Astrocyte of the cerebellum (primary cell): ENCODE measurements at regions not wholly inside any gene's neighbourhood (a gene's known extent, or its start where the extent isn't known, plus 50 kb on each side); places are given as distances from the start of the nearest gene placed in this dataset.
A peak's percentile ranks its signal among the peaks of the same experiment; 100 is the strongest.

Experiments
- DNase-seq: peaks from one replicate; pipeline ENCODE4 v3.0.0-alpha.2; 2011; ENCODE audit warnings: low read depth
- H3K4me3 ChIP-seq: 2 replicates; pipeline ENCODE4 v1.5.1; 2011; ENCODE audit warnings: mild to moderate bottlenecking, low read depth, low read length, moderate library complexity
- in situ Hi-C: cut with HindIII; loops from 2 replicates; pipeline ENCODE4 v1.10.0; 2017; ENCODE audit warnings: low sequenced_read_pairs
- TF ChIP-seq, protein P1 (sequence below): IDR thresholded peaks from 2 replicates; pipeline ENCODE4 v1.5.1; 2012; ENCODE audit warnings: low read length, low read depth, moderate library complexity, mild to moderate bottlenecking; ENCODE audit errors: missing control alignments

- no peak for DNase-seq
- H3K4me3 ChIP-seq: no peak overlapping the region
- in situ Hi-C loops: no loop called here
- TF ChIP-seq, protein P1, sequence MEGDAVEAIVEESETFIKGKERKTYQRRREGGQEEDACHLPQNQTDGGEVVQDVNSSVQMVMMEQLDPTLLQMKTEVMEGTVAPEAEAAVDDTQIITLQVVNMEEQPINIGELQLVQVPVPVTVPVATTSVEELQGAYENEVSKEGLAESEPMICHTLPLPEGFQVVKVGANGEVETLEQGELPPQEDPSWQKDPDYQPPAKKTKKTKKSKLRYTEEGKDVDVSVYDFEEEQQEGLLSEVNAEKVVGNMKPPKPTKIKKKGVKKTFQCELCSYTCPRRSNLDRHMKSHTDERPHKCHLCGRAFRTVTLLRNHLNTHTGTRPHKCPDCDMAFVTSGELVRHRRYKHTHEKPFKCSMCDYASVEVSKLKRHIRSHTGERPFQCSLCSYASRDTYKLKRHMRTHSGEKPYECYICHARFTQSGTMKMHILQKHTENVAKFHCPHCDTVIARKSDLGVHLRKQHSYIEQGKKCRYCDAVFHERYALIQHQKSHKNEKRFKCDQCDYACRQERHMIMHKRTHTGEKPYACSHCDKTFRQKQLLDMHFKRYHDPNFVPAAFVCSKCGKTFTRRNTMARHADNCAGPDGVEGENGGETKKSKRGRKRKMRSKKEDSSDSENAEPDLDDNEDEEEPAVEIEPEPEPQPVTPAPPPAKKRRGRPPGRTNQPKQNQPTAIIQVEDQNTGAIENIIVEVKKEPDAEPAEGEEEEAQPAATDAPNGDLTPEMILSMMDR: no peak
These were observed 233.0 kb downstream of the DNAJB9 start for GRCh38 chr7:108802650-108803049.

DNA sequence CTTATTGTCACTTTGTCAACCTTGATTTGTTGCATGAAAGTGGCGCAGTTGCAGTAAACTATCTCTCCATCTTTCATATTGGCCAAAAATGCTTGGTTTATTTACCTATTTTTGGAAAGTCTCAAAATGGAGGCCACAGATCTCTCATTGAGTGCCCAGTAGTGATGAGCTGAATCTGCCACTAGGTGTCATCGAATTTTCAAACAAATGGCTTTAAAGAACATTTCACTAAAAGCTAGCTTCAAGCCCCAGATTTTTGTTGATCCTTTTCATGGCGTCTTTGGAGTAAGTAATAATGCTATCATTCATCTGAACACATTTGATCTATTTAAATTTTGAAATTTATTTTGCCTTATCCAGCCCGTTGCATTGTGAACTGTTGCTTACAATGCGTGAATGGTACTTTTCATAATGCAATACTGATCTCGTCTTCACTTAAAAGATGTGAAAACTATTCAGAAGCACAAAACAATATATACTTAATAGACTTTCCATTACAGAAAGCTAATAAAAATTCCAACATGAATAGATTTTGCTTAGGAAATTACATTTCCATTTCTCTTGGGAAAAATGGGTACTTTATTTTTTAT lies 236.2 kb downstream of the DNAJB9 start:
- DNase-seq: peak; percentile 33
- TF ChIP-seq, protein P1: peak; percentile 72
- H3K4me3 ChIP-seq: no peak overlapping the region
- in situ Hi-C loops: no loop called here

GRCh38 chr7:108808549-108809266 lies 239.0 kb downstream of the DNAJB9 start:
- in situ Hi-C loops: no loop called here
- TF ChIP-seq, protein P1: no peak
- no peak for DNase-seq
- no peak overlapping the region for H3K4me3 ChIP-seq

DNA sequence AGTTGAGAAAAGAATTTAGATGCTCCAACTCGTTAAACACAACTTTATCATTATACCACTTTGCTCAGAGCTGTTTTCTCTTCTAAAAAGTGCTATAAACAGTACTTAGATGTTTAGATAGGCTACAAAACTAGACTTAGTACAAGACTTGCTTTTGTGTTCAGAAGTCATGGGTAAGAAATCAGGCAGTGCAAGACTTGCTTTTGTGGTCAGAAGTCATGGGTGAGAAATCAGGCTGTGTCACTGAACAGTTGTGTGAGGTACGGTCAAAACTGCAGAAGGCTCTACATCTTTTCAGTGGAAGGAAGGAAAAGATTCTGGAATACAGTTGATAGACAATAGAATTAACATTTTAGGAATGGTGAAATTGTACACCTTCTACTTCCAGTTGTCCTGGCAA lies 239.7 kb downstream of the DNAJB9 start:
- in situ Hi-C loops: no loop called here
- TF ChIP-seq, protein P1: no peak
- no peak for DNase-seq
- no peak overlapping the region for H3K4me3 ChIP-seq

- in situ Hi-C loops: no loop called here
- TF ChIP-seq, protein P1: no peak
- H3K4me3 ChIP-seq: no peak overlapping the region
- DNase-seq: no peak
These were observed 241.2 kb downstream of the DNAJB9 start for GRCh38 chr7:108810756-108811385.

DNA sequence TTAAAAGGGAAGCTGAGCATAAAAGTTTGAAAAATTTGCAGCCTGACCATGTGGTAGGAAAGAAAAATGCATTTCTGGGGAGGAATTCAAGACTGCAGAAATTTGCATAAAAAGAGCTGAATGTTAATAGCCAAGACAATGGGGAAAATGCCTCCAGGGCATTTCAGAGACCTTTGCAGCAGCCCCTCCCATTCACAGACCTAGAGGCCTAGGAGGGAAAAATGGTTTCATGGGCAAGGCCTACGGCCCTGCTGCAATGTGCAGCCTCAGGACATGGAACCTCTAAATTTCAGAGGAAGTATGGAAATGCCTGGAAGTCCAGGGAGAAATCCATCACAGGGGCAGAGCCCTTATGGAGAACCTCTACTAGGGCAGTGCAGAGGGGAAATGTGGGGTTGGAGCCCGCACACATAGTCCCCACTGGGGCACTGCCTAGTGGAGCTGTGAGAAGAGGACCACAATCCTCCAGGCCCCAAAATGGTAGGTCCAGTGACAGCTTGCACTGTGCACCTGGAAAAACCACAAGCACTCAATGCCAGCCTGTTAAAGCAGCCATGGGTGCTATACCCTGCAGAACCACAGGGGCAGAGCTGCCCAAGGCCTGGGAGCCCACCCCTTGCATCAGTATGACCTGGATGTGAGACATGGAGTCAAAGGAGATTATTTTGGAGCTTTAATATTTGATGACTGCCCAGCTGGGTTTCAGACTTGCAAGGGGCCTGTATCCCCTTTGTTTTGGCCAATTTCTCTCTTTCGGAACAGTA lies 243.8 kb downstream of the DNAJB9 start:
- no peak overlapping the region for H3K4me3 ChIP-seq
- no peak for DNase-seq
- TF ChIP-seq, protein P1: no peak
- in situ Hi-C loops: no loop called here
